ENCODE measurements at regions not wholly inside any gene's neighbourhood (a gene's known extent, or its start where the extent isn't known, plus 50 kb on each side); places are given as distances from the start of the nearest gene placed in this dataset.

- Histone ChIP-seq H3K27me3 (ENCODE audit: control insufficient read depth, insufficient read depth, low read length) (no peaks in the 10 kb centered on the region), H3K9me3 (ENCODE audit: control insufficient read depth, insufficient read depth, low read length) (peaks cover 3% of the 10 kb centered on the region; the same call in 1 of the 2 replicates), H3K4me3 (ENCODE audit: low read length) (no peak overlapping the region), H3K4me1 (ENCODE audit: control insufficient read depth, insufficient read depth, low read length) (no peaks in the 10 kb centered on the region), H3K36me3 (ENCODE audit: control insufficient read depth, insufficient read depth, low read length) (no peaks in the 10 kb centered on the region), H3K27ac (ENCODE audit: low read length) (no peak overlapping the region)
- DNase-seq (ENCODE audit: low read depth, low spot score) = no peak
- WGBS (ENCODE audit: insufficient coverage, insufficient read length) = no CpG with 5 or more reads among the region's 2 CpGs
Measured at GRCh38 chr2:20877960-20878359, 55.1 kb upstream of the LDAH start.
